ENCODE measurements at regions not wholly inside any gene's neighbourhood (a gene's known extent, or its start where the extent isn't known, plus 50 kb on each side); places are given as distances from the start of the nearest gene placed in this dataset.

GRCh38 chr5:17929171-17929570 is 294.9 kb downstream of the TAF11L14 start:
- no peak overlapping the region for H3K4me3 Mint-ChIP-seq

GRCh38 chr5:17930346-17930745 is 296.1 kb downstream of the TAF11L14 start:
- H3K27ac Mint-ChIP-seq: no peak overlapping the region
- Histone ChIP-seq H3K4me3 (ENCODE audit: low read length) (no peak overlapping the region), H3K27me3 (ENCODE audit: control insufficient read depth, insufficient read depth, low read length, poor library complexity, severe bottlenecking) (no peaks in the 10 kb centered on the region), H3K27ac (ENCODE audit: low read depth, low read length) (no peak overlapping the region), H3K9me3 (ENCODE audit: control insufficient read depth, low read length) (peaks cover 26% of the 10 kb centered on the region), H3K4me1 (ENCODE audit: control insufficient read depth, insufficient read depth, low read length) (no peaks in the 10 kb centered on the region), H3K36me3 (ENCODE audit: control insufficient read depth, insufficient read depth, low read length) (no peaks in the 10 kb centered on the region), H3K9ac (ENCODE audit: extremely low read depth, low read length, poor library complexity, severe bottlenecking) (no peak overlapping the region)
- peaks cover 17% of the 10 kb centered on the region for H3K9me3 Mint-ChIP-seq
- no peak for TF ChIP-seq CTCF (conservative IDR thresholded peaks at IDR 0.05)
- H3K4me1 Mint-ChIP-seq: no peaks in the 10 kb centered on the region
- no peak for DNase-seq
- H3K4me3 Mint-ChIP-seq: no peak overlapping the region
- no peaks in the 10 kb centered on the region for H3K36me3 Mint-ChIP-seq (ENCODE audit: low read depth)
- H3K27me3 Mint-ChIP-seq (ENCODE audit: insufficient read depth): no peaks in the 10 kb centered on the region

More at GRCh38 chr5:17929171-17929570, 294.9 kb downstream of the TAF11L14 start:
- no peaks in the 10 kb centered on the region for H3K4me1 ChIP-seq (ENCODE audit: control insufficient read depth, insufficient read depth, low read length)
- H3K9me3 ChIP-seq (ENCODE audit: control insufficient read depth, low read length): peaks cover 17% of the 10 kb centered on the region
- H3K27ac ChIP-seq (ENCODE audit: low read depth, low read length): no peak overlapping the region
- no peak for DNase-seq
- TF ChIP-seq CTCF (conservative IDR thresholded peaks at IDR 0.05): no peak
- Mint-ChIP-seq H3K27me3 (ENCODE audit: insufficient read depth) (no peaks in the 10 kb centered on the region), H3K9me3 (peaks cover 14% of the 10 kb centered on the region), H3K4me1 (no peaks in the 10 kb centered on the region), H3K27ac (no peak overlapping the region), H3K36me3 (ENCODE audit: low read depth) (no peaks in the 10 kb centered on the region)
- H3K4me3 ChIP-seq (ENCODE audit: low read length): no peak overlapping the region
- no peaks in the 10 kb centered on the region for H3K36me3 ChIP-seq (ENCODE audit: control insufficient read depth, insufficient read depth, low read length)
- H3K9ac ChIP-seq (ENCODE audit: extremely low read depth, low read length, poor library complexity, severe bottlenecking): no peak overlapping the region
- H3K27me3 ChIP-seq (ENCODE audit: control insufficient read depth, insufficient read depth, low read length, poor library complexity, severe bottlenecking): no peaks in the 10 kb centered on the region
- WGBS, 2 experiments (ENCODE audit: insufficient coverage in 1 of 2, insufficient read length in 1 of 2): 93 to 100% methylated on average over 1 of the region's 1 CpG

GRCh38 chr5:17944046-17944445 is 309.8 kb downstream of the TAF11L14 start:
- Histone ChIP-seq H3K36me3 (ENCODE audit: control insufficient read depth, insufficient read depth, low read length) (no peaks in the 10 kb centered on the region), H3K27ac (ENCODE audit: low read depth, low read length) (no peak overlapping the region), H3K9ac (ENCODE audit: extremely low read depth, low read length, poor library complexity, severe bottlenecking) (no peak overlapping the region), H3K9me3 (ENCODE audit: control insufficient read depth, low read length) (no peaks in the 10 kb centered on the region), H3K27me3 (ENCODE audit: control insufficient read depth, insufficient read depth, low read length, poor library complexity, severe bottlenecking) (no peaks in the 10 kb centered on the region), H3K4me3 (ENCODE audit: low read length) (no peak overlapping the region), H3K4me1 (ENCODE audit: control insufficient read depth, insufficient read depth, low read length) (no peaks in the 10 kb centered on the region)
- no peak for DNase-seq
- no peak overlapping the region for H3K4me3 Mint-ChIP-seq
- WGBS, 2 experiments (ENCODE audit: insufficient coverage in 1 of 2, insufficient read length in 1 of 2): 91 to 94% methylated on average over 1 to 3 of the region's 3 CpGs
- no peaks in the 10 kb centered on the region for H3K36me3 Mint-ChIP-seq (ENCODE audit: low read depth)
- TF ChIP-seq CTCF (conservative IDR thresholded peaks at IDR 0.05): no peak
- H3K27ac Mint-ChIP-seq: no peak overlapping the region
- H3K9me3 Mint-ChIP-seq: peaks cover 14% of the 10 kb centered on the region
- no peaks in the 10 kb centered on the region for H3K27me3 Mint-ChIP-seq (ENCODE audit: insufficient read depth)
- no peaks in the 10 kb centered on the region for H3K4me1 Mint-ChIP-seq

Measured in endodermal cell (in vitro differentiated cells).